GF-D8 (cell line): ENCODE measurements at regions not wholly inside any gene's neighbourhood (a gene's known extent, or its start where the extent isn't known, plus 50 kb on each side); places are given as distances from the start of the nearest gene placed in this dataset.
"Not testable (repeated sequence)": the region's sequence is repeated elsewhere in the genome, so short reads cannot be mapped to it uniquely, and the experiment has no call there.

Source experiments
- DNase-seq: peaks from one replicate; lab custom pipeline; 2025; lab: John Stamatoyannopoulos, UW

- DNase-seq: peak; percentile 39
Observed at GRCh38 chr7:101743241-101743994, 74.0 kb upstream of the CUX1 start.

GRCh38 chr7:101743995-101744360 lies 73.4 kb upstream of the CUX1 start:
- no peak for DNase-seq

DNA sequence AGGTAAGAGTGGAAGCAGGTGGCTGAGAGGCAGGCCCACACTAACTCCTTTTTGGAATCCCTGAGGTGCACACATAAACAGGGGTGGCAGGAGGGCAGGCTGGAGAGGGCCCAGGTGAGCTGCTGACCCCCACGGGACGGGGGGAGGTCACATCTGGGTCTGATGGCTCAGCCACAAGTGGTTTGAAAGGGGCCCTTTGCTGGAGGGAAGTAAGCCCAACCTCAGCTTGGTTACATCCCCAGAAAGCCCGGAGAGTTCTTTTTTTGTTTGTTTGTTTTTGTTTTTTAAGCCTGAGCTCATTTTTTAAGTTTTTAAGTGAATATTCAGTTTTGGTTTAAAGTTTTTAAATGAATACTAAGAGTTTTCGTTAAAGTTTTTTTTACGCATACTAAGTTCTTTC lies 72.8 kb upstream of the CUX1 start:
- no peak for DNase-seq

GRCh38 chr7:101746314-101746713 lies 71.1 kb upstream of the CUX1 start:
- no peak for DNase-seq

GRCh38 chr7:101747053-101747878 lies 70.2 kb upstream of the CUX1 start:
- DNase-seq: no peak

DNA sequence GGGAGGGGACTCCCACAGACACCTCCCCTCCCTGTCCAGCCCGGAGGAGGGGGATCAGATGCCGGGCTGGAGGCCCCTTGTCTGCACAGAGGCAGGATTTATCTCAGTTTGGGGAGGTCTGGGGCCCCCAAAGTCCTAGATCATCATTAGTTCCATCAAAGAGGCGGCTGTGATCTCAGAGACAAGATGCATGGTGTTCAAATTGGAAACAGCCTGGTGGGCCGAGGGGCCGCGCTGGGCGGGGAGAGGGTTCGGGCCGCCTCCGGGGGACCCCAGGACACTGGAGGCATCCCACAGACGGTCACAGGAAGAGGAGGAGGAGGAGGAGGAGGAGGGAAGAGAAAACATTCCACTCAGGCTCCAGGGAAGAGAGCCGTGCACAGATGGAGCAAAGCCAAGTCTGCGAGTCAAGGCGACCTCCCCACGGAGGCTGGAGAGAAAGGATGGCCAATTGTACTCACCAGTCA lies 69.5 kb upstream of the CUX1 start:
- DNase-seq: no peak

DNA sequence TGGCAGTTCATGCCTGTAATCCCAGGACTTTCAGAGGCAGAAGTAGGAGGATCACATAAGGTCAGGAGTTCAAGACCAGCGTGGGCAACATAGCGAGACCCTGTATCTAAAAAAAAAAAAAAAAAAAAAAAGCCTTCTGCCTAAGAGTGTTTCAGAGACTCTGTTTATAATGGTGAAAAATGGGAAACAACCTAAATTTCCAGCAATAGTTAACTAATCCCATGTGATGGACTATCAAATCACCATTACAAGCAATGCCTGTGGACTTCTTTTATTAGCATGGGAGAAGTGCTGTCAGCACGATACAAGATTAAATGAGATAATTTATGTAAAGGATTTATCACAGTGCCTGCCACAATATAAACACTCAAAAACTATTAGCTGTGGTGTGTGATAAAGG lies 67.5 kb upstream of the CUX1 start:
- no peak for DNase-seq

GRCh38 chr7:101753316-101753715 lies 64.1 kb upstream of the CUX1 start:
- DNase-seq: no peak

GRCh38 chr7:101754424-101755159 lies 62.8 kb upstream of the CUX1 start:
- DNase-seq: no peak

DNA sequence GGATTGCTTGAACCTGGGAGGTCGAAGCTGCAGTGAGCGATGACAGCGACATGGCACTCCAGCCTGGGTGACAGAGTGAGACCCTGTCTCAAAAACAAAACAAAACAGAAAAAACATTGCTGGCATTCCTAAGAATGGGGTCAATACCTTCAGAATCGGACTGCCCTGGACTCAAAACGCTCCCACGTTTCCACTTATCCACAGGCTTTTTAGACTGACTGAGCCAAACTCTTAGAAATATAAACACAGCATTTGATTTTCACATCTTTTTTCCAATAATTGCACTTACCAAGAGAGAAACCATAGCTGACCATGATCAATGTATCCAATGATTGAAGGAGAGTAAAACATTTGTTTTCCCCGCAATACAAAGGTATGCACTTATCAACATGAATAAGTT lies 59.5 kb upstream of the CUX1 start:
- DNase-seq: no peak

- DNase-seq: not testable (repeated sequence)
Observed at GRCh38 chr7:101758519-101758918, 58.9 kb upstream of the CUX1 start.

DNA sequence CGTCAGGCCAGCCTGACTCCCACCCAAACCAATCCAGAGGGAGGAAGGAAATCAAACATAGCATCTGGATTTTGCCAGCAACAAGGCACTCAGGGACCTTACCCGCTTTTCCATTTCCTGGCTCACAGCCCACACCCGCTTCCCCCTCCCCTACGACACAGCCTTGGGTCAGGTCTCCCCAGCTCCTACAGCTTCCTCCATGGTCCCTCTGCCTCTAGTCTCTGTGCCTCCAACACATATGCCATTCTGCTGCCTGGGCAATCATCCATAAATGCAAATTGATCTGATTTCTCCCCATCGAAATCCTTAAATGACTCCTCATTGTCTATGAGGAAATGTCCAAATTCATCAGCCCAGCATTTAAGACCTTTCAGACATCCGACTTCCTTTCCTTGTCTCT lies 53.2 kb upstream of the CUX1 start:
- DNase-seq: no peak

- no peak for DNase-seq
Observed at GRCh38 chr7:101767544-101767943, 49.9 kb upstream of the CUX1 start.
